ENCODE measurements at regions not wholly inside any gene's neighbourhood (a gene's known extent, or its start where the extent isn't known, plus 50 kb on each side); places are given as distances from the start of the nearest gene placed in this dataset.

- TF ChIP-seq CTCF (IDR thresholded peaks at IDR 0.05) (no peak), POLR2A (IDR thresholded peaks at IDR 0.05) (no peak)
Observed at GRCh38 chr10:118498623-118499022, 96.8 kb downstream of the PRLHR start.

Data from heart left ventricle (tissue), 13 donors.